Gastrocnemius medialis (tissue), 4 donors: ENCODE measurements at regions not wholly inside any gene's neighbourhood (a gene's known extent, or its start where the extent isn't known, plus 50 kb on each side); places are given as distances from the start of the nearest gene placed in this dataset.

ENCODE experiments used
- POLR2A ChIP-seq, 2 donors: fragments of 450-650 bp; IDR thresholded peaks; one replicate each; pipeline ENCODE4 v1.6.1; 2017; ENCODE audit warnings: antibody characterized with exemption in 2 of 2, mild to moderate bottlenecking in 2 of 2, moderate library complexity in 2 of 2
- TF ChIP-seq, protein P1 (sequence below), 5 experiments: fragments of 450-650 bp in 3 of 5; fragments of 200-600 bp in 2 of 5; sonication (generic) in 2 of 5; IDR thresholded peaks in 4 of 5; conservative IDR thresholded peaks in 1 of 5; 1 replicate in 4 of 5; 2 replicates in 1 of 5; pipeline ENCODE4 v1.5.1; 2016 to 2019; ENCODE audit warnings: antibody characterized with exemption in 5 of 5, mild to moderate bottlenecking in 3 of 5, moderate library complexity in 3 of 5

DNA sequence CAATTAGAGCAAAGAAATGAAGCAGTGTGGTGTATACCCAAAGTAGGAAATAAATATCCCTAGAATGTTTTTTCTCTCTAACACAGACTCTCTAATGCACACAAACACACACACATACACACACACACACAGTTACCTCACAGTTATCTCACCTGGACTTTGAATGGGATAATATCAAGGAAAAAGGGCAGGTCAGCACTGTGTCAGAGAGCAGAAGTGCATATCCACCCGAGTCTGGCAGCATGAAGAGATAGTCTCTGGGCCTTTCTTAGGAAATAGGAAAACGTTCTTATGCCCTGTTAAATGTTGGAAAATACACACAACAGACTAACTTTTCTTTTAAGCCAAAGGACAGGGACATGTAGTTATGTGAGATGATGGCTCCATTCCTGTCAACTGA lies 162.0 kb downstream of the COL6A3 start:
- TF ChIP-seq, protein P1, sequence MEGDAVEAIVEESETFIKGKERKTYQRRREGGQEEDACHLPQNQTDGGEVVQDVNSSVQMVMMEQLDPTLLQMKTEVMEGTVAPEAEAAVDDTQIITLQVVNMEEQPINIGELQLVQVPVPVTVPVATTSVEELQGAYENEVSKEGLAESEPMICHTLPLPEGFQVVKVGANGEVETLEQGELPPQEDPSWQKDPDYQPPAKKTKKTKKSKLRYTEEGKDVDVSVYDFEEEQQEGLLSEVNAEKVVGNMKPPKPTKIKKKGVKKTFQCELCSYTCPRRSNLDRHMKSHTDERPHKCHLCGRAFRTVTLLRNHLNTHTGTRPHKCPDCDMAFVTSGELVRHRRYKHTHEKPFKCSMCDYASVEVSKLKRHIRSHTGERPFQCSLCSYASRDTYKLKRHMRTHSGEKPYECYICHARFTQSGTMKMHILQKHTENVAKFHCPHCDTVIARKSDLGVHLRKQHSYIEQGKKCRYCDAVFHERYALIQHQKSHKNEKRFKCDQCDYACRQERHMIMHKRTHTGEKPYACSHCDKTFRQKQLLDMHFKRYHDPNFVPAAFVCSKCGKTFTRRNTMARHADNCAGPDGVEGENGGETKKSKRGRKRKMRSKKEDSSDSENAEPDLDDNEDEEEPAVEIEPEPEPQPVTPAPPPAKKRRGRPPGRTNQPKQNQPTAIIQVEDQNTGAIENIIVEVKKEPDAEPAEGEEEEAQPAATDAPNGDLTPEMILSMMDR (IDR thresholded peaks at IDR 0.05 in 4 of 5, conservative IDR thresholded peaks at IDR 0.05 in 1 of 5): no peak
- TF ChIP-seq POLR2A (IDR thresholded peaks at IDR 0.05): no peak
